Gastroesophageal sphincter (tissue), 4 donors: ENCODE measurements at regions not wholly inside any gene's neighbourhood (a gene's known extent, or its start where the extent isn't known, plus 50 kb on each side); places are given as distances from the start of the nearest gene placed in this dataset.

Experiments used
- ATAC-seq: fragments of 150-250 bp; one replicate; pipeline ENCODE4 v1.9.1; 2016; ENCODE audit warnings: mild to moderate bottlenecking, moderate library complexity
- H3K27ac ChIP-seq, 4 donors: fragments of 200-600 bp; sonication (generic) in 3 of 4; 1 replicate in 3 of 4; 2 replicates in 1 of 4; pipeline ENCODE4 v1.5.1; 2016 to 2019
- H3K27me3 ChIP-seq: fragments of 200-600 bp; sonication (generic); one replicate; pipeline ENCODE4 v1.5.1; 2019
- H3K36me3 ChIP-seq, 2 donors: fragments of 200-600 bp; sonication (generic); one replicate each; pipeline ENCODE4 v1.5.1; 2019; ENCODE audit warnings: control low read depth in 1 of 2
- H3K4me1 ChIP-seq, 3 donors: fragments of 200-600 bp; sonication (generic); 1 replicate in 2 of 3; 2 replicates in 1 of 3; pipeline ENCODE4 v1.5.1; 2016 to 2019; ENCODE audit warnings: control low read depth in 2 of 3
- H3K4me3 ChIP-seq, 2 donors: fragments of 200-600 bp; sonication (generic); one replicate each; pipeline ENCODE4 v1.5.1; 2019; ENCODE audit warnings: mild to moderate bottlenecking in 1 of 2, moderate library complexity in 1 of 2
- H3K9me3 ChIP-seq, 3 donors: fragments of 200-600 bp; sonication (generic); one replicate each; pipeline ENCODE4 v1.5.1; 2017 to 2019; ENCODE audit warnings: control low read depth in 2 of 3
- CTCF ChIP-seq, 4 experiments: fragments of 200-600 bp in 2 of 4; fragments of 450-650 bp in 2 of 4; sonication (generic) in 1 of 4; IDR thresholded peaks; one replicate each; pipeline ENCODE4 v1.5.1; 2017 to 2019; ENCODE audit warnings: antibody characterized with exemption in 4 of 4, mild to moderate bottlenecking in 2 of 4, moderate library complexity in 2 of 4
- EP300 ChIP-seq: sonication (generic); formaldehyde crosslinking; IDR thresholded peaks from one replicate; pipeline ENCODE4 v1.6.1; 2017; ENCODE audit warnings: antibody characterized with exemption, mild to moderate bottlenecking
- POLR2A ChIP-seq, 2 donors: fragments of 450-650 bp; IDR thresholded peaks; one replicate each; pipeline ENCODE4 v1.6.1; 2017; ENCODE audit warnings: antibody characterized with exemption in 2 of 2, mild to moderate bottlenecking in 2 of 2, moderate library complexity in 1 of 2
- POLR2AphosphoS5 ChIP-seq: sonication (generic); formaldehyde crosslinking; IDR thresholded peaks from one replicate; pipeline ENCODE4 v1.6.1; 2017; ENCODE audit warnings: antibody characterized with exemption
- WGBS, 2 donors: methylation state at CpG; one replicate each; pipeline ENCODE4 v1.1.5; 2018; ENCODE audit warnings: low coverage in 1 of 2; 5-methylcytosine and 5-hydroxymethylcytosine counted together

- no peaks in the 10 kb centered on the region for H3K4me1 ChIP-seq
- no peak overlapping the region for H3K4me3 ChIP-seq
- H3K27me3 ChIP-seq: peaks cover 5% of the 10 kb centered on the region
- no peak for TF ChIP-seq EP300
- no peak for ATAC-seq
- 100% methylated on average over 1 of the region's 1 CpG; no CpG with 5 or more reads in 1 of the 2 donors for WGBS, 2 donors
- H3K9me3 ChIP-seq: no peaks in the 10 kb centered on the region
- H3K36me3 ChIP-seq: no peaks in the 10 kb centered on the region
- no peak overlapping the region for H3K27ac ChIP-seq
These were observed 208.0 kb downstream of the C1D start for GRCh38 chr2:67854798-67855197.

- Histone ChIP-seq H3K27ac (no peak overlapping the region), H3K9me3 (no peaks in the 10 kb centered on the region), H3K4me1 (no peaks in the 10 kb centered on the region), H3K27me3 (peaks cover 5% of the 10 kb centered on the region), H3K4me3 (no peak overlapping the region), H3K36me3 (no peaks in the 10 kb centered on the region)
- TF ChIP-seq CTCF (IDR thresholded peaks at IDR 0.05) (no peak), POLR2A (IDR thresholded peaks at IDR 0.05) (no peak), POLR2AphosphoS5 (no peak), EP300 (no peak)
- no peak for ATAC-seq
- WGBS, 2 donors: 42 to 49% methylated on average over 2 to 3 of the region's 3 CpGs
These were observed 205.9 kb downstream of the C1D start for GRCh38 chr2:67856866-67857265.

GRCh38 chr2:67857836-67858235 lies 205.0 kb downstream of the C1D start:
- H3K27ac ChIP-seq: no peak overlapping the region
- no peaks in the 10 kb centered on the region for H3K4me1 ChIP-seq
- no peaks in the 10 kb centered on the region for H3K36me3 ChIP-seq
- WGBS, 2 donors: 92% methylated on average over 4 of the region's 4 CpGs; no CpG with 5 or more reads in 1 of the 2 donors
- no peaks in the 10 kb centered on the region for H3K9me3 ChIP-seq
- H3K4me3 ChIP-seq: no peak overlapping the region
- no peak for ATAC-seq
- TF ChIP-seq POLR2AphosphoS5: no peak
- no peak for TF ChIP-seq POLR2A (IDR thresholded peaks at IDR 0.05)
- no peak for TF ChIP-seq EP300
- TF ChIP-seq CTCF (IDR thresholded peaks at IDR 0.05): no peak
- H3K27me3 ChIP-seq: peaks cover 5% of the 10 kb centered on the region

- 98 to 100% methylated on average over 1 to 3 of the region's 3 CpGs for WGBS, 2 donors
- no peak overlapping the region for H3K4me3 ChIP-seq
- no peak for ATAC-seq
- H3K27ac ChIP-seq: no peak overlapping the region
- H3K27me3 ChIP-seq: peaks cover 5% of the 10 kb centered on the region
- TF ChIP-seq POLR2A (IDR thresholded peaks at IDR 0.05) (no peak), EP300 (no peak), CTCF (IDR thresholded peaks at IDR 0.05) (no peak), POLR2AphosphoS5 (no peak)
- H3K9me3 ChIP-seq: no peaks in the 10 kb centered on the region
- H3K4me1 ChIP-seq: no peaks in the 10 kb centered on the region
- H3K36me3 ChIP-seq: no peaks in the 10 kb centered on the region
These were observed 203.9 kb downstream of the C1D start for GRCh38 chr2:67858886-67859285.

- TF ChIP-seq POLR2A (IDR thresholded peaks at IDR 0.05) (no peak), POLR2AphosphoS5 (no peak), EP300 (no peak), CTCF (IDR thresholded peaks at IDR 0.05) (no peak)
- no peak overlapping the region for H3K4me3 ChIP-seq
- ATAC-seq: no peak
- no peak overlapping the region for H3K27ac ChIP-seq
- 59 to 78% methylated on average over 2 to 3 of the region's 3 CpGs for WGBS, 2 donors
- H3K36me3 ChIP-seq: no peaks in the 10 kb centered on the region
- H3K27me3 ChIP-seq: no peaks in the 10 kb centered on the region
- no peaks in the 10 kb centered on the region for H3K9me3 ChIP-seq
- H3K4me1 ChIP-seq: no peaks in the 10 kb centered on the region
These were observed 196.9 kb downstream of the C1D start for GRCh38 chr2:67865917-67866316.
